AG09319 (cell line): ENCODE measurements at regions not wholly inside any gene's neighbourhood (a gene's known extent, or its start where the extent isn't known, plus 50 kb on each side); places are given as distances from the start of the nearest gene placed in this dataset.

ENCODE experiments used
- DNase-seq: peaks from one replicate; pipeline ENCODE4 v3.0.0-alpha.2; 2010; ENCODE audit warnings: low read depth; ENCODE audit errors: extremely low read depth
- TF ChIP-seq, protein P1 (sequence below): IDR thresholded peaks from 2 replicates; pipeline ENCODE4 v1.5.1; 2011; ENCODE audit warnings: low read depth, mild to moderate bottlenecking, inconsistent platforms, low read length, moderate library complexity

DNA sequence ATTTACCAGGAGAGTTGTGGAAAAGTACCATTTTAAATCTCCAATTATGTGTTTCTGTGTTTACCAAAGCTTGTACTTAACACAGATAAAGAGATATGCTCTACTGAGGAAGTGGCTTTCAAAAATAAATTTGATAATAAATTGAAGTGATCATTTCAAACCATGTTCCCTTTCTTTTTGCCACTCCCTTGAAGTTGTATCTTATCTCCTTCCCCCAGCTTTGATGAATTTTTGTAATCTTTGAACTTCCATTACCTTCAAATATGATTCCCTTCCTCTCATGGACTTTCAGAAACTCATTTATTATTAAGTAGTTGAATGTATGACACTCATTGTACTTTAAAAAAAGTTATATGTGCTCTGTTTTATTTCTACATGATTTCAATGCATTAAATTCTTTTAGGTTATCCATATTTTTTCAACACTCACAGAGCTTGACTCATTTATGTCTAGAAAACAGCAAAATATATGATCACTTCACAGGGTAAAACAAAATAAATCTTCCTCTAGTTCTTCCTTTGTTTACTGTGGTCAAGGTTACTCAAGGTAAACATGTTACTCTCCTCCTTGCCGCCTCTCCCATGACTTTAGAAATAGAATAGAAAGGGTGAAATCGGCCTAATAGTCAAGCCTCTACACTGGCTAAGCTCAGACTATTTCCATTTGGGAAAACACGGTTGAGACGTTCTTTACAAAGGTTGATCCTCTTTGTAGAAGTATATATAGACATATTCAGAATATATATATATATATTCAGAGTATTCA, 251.2 kb upstream of the SPRY2 start:
- DNase-seq, result no peak
- TF ChIP-seq, protein P1, sequence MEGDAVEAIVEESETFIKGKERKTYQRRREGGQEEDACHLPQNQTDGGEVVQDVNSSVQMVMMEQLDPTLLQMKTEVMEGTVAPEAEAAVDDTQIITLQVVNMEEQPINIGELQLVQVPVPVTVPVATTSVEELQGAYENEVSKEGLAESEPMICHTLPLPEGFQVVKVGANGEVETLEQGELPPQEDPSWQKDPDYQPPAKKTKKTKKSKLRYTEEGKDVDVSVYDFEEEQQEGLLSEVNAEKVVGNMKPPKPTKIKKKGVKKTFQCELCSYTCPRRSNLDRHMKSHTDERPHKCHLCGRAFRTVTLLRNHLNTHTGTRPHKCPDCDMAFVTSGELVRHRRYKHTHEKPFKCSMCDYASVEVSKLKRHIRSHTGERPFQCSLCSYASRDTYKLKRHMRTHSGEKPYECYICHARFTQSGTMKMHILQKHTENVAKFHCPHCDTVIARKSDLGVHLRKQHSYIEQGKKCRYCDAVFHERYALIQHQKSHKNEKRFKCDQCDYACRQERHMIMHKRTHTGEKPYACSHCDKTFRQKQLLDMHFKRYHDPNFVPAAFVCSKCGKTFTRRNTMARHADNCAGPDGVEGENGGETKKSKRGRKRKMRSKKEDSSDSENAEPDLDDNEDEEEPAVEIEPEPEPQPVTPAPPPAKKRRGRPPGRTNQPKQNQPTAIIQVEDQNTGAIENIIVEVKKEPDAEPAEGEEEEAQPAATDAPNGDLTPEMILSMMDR, result no peak

DNA sequence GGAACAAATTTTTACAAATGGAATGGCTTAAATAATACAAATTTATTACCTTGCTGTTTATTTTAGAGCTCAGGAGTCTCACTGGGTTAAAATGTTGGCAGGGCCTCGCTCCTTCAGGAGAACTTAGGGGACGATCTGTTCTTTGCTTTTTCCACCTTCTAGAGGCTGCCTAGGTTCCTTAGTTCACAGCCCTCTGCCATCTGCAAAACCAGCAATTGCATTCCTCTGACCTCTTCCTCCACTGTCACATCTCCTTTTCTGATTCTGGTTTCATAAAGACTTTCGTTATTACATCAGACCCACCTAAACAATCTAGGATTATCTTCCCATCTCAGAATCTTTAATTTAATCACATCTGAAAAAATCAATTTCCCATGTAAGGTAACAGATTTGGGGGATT, 249.6 kb upstream of the SPRY2 start:
- DNase-seq, result no peak
- TF ChIP-seq, protein P1, result no peak

GRCh38 chr13:80586356-80586755, 245.4 kb upstream of the SPRY2 start:
- TF ChIP-seq, protein P1, result no peak
- DNase-seq, result no peak

DNA sequence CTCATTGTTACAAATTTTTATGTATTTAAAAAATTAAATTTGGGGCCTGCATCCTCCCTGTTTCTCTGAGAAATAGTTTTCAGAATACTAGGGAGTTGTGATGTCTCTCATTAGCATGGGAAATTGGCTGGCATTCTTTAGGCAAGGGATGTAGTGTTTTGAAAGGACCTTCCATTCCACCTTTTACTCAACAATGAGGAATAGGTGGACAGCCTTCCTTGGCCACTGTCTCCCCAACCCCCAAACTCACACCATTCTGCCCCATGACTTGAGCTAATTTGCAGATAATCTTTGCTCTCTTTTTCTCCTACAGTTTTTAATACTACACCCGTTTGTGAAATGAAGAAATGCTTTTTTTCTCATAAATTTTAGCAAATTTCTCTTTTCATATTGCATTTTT, 244.6 kb upstream of the SPRY2 start:
- TF ChIP-seq, protein P1, result no peak
- DNase-seq, result no peak

GRCh38 chr13:80584785-80585184, 243.9 kb upstream of the SPRY2 start:
- TF ChIP-seq, protein P1, result no peak
- DNase-seq, result no peak

- TF ChIP-seq, protein P1, result no peak
- DNase-seq, result no peak
Observed at GRCh38 chr13:80584306-80584705, 243.4 kb upstream of the SPRY2 start.

DNA sequence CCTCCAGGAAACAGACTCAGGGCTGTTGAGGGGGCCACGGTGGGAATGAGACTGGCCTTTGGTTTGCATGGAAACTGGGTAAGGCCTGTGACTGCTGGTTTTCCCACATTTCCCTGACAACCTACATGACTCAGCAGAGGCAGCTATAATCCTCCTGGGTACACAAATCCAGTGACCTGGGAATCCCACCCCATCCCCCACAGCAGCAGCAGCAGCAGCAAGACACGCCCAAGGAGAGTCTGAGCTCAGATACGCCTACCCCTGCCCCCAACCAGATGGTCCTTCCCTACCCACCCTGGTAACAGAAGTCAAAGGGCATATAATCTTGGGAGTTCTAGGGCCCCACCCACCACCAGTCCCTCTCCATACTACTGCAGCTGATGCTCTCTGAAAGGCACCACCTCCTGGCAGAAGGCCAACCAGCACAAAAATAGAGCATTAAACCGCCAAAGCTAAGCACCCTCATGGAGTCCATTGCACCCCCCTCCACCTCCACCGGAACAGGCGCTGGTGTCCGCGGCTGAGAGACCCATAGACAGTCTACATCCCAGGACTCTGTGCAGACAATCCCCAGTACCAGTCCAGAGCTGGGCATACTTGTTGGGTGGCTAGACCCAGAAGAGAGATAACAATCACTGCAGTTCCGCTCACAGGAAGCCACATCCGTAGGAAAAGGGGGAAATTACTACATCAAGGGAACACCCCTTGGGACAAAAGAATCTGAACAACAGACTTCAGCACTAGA, 237.2 kb upstream of the SPRY2 start:
- no peak for DNase-seq
- TF ChIP-seq, protein P1, result no peak
